DMS153 (cell line): ENCODE measurements at regions not wholly inside any gene's neighbourhood (a gene's known extent, or its start where the extent isn't known, plus 50 kb on each side); places are given as distances from the start of the nearest gene placed in this dataset.
"Not testable (repeated sequence)": the region's sequence is repeated elsewhere in the genome, so short reads cannot be mapped to it uniquely, and the experiment has no call there.

Experiments used
- DNase-seq: peaks from one replicate; lab custom pipeline; 2025; lab: John Stamatoyannopoulos, UW

DNA sequence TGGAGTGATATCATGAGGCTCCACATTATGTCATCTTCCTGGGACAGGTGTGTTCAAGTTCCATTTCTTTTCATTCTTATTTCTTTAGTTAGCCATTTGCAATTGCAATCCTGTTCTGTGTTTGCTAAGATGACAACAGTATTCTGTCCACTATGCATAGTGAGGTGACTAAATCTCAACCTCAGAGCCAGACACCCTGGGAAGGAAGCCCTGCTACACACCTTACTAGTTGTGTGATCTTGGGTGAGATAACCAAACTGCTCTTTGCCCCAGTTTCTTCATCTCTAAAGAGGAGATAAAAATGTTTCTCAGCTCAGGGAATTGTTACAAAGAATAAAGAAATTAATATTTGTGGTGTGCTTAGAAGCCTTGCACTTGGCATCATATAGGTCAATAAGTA is 215.1 kb upstream of the RPS23 start:
- no peak for DNase-seq

DNA sequence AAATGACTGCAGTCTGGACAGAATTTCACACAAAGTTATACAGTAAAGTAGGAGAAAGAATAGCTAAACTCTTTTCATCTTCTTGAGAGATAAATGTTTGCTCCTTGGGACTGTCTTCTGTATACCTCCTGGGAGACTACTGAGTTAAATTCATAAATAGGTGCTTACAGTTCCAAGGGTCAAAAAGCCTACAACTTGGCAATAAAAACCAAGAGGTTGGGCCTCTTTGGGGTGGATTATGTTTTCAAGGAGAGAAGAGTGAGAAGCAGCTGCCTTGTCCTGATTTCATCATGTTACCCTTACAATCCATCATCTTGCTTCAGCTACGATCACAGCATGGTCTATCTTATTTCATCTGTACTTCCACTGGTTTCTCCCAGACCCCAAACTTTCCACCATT is 213.2 kb upstream of the RPS23 start:
- DNase-seq = no peak

DNA sequence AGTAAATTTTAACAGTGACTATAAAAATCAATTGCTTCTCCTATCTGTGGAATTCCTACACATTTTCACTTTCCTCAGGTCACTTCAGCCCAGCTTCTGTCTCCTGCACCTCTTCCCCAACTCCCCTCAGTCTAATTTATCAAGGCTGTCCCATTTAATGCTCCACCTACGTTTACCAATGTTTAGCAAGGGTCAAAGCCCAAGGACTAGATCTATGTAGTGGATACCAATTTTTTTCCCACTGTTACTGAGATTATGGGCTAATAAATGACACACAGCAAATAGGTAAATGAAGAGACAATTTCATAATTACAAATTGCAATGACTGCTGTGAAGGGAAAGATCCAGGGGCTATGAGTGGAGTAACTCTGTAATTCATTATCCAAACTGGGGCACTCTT is 211.5 kb upstream of the RPS23 start:
- no peak for DNase-seq

DNA sequence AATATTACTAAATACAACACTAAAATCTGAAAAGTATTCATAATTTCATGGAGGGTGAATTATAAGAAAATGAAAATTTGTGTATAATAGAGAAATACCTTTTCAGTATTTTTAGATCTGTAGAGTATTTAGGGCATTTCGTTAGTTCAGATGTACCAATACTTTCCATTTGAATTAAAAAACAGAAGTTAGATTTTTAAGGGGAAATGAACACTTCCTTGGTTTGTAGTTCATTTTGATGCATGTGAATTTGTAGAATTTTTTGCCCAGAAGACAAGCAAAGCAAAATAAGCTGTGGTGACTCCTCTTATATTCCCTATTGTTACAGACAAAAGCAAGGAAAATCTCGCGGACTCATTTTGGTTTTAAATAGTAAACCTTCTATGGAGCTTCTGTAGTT is 209.0 kb upstream of the RPS23 start:
- DNase-seq = no peak

DNA sequence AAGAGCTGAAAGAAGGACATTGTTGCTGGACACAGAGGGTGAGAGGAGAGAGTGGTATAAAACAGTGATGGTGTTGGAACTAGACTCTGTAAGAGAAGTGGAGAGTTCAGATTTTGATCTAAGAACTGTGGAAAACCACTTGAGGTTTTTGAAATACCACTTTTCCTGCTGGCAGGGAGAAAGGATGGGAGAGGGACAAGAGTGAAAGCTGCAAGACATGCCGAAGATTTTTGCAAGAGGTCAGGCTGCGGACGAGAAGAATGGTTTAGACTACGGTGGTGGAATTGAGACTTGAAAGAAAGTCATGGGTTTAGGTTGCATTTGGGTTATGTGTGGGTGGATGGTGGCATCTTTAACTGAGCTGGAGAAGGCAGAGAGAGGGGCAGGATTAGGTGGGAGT is 202.2 kb upstream of the RPS23 start:
- no peak for DNase-seq

DNA sequence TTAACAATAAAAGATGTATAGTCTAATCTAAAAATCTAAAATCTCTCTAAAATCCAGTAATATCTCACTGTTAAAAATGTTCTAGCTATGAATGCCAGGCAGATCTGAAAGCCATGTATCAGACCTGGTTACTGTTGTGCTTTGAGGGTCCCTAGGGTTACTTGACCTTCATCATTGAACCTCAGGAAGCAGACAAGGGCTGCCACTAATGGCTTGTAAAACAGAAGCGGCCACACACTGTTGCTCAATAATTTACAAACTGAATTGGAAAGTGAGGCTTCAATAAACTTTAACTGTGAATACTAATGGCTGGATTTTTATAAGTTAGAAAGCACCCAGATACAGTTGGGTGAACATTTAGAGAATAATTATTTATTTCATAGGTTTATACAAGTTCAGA is 198.0 kb upstream of the RPS23 start:
- DNase-seq = no peak

DNA sequence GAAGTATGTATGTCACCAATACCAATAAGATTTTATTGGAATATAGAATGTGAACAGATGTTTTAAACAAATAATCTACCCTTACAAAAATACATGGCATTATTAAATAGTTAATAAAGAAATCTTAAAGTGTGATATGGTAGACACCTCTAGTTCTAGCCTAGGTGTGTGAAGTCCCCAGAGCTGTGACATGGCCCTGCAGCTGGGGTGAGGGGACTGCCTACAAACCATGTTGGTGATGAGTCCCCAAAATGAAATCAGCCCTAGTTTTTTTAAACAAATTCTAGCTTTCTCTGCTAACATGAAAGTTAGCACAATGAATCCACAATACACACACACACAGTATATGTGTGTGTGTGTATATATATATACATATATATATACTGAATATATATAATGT is 195.1 kb upstream of the RPS23 start:
- no peak for DNase-seq

DNA sequence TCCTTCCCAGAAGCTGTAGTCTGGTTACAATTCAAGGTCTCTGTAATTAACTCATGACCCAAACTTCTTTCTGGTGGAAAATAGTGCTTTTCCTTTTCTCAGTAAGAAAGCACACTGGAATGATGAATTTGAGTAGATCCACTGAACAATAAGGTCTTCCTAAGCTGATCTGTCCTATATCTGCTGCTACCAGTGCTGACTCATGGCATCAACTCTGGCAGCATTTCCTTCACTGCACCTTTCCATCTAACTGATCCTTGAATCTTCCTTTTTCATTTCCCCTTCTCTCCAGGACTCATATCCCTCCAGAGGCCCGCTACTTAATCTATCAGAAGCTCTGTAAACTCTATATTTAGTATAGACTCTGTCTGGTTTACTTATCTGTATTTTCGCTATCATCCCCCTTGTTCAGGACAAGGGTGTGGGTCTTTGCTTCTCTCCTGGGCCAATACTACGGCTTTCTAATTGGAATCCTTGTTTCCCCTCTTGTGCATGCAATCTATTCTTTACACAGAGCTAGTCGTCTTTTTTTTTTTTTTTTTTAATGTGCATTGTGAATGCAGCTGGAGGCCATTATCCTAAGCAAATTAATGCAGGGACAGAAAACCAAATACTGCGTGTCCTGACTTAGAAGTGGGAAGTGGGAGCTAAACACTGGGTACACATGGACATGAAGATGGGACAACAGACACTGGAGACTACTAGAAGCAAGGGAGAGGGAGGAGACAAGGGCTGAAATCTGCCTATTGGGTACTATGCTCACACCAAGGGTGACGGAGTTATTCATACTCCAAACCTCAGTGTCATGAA is 192.2 kb upstream of the RPS23 start:
- DNase-seq = peak; percentile 2

DNA sequence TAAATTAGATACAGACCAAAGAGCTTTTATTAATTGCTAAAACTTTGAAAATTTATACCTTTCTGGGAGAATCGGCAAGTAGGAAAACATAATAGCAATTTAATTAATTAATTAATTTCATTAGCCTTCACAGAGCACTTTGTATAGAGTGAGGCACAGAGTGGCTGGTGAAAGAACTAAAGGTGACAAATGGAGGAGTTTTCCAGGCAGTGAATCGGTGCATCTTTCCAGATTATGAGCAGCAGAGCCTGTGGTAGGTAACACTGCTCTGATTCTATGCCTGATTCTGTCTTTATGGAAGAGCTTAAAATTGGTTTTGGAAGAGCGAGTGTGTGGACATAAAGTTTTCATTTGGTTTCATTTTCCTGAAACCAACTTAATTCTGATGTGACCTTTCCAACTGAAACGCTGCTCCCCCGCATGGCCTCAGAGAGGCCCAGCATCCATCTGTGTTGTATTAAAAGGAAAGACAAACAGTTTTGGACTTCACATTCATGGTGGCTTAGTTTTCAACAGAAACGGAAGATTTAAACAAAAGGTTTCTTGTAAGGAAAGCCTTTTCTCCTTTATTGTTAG is 188.9 kb upstream of the RPS23 start:
- DNase-seq = no peak

DNA sequence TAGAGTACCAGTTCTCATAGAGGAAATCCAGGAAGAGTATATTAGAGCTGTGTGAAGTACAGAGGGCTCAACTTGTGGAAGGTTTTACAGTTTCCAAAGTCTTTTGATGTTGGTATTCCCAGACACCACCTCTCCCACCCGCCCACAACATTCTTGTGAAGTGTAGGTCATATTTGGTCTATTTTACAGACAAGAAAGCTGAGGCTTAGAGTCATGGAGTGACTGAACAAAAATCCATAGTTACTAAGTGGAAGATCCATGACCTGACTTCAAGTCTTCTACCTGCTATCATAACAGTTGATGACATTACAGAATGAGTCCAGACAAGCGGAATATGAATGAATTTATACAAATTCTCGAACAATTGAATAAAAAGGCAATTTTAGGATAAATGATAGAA is 187.1 kb upstream of the RPS23 start:
- no peak for DNase-seq

DNA sequence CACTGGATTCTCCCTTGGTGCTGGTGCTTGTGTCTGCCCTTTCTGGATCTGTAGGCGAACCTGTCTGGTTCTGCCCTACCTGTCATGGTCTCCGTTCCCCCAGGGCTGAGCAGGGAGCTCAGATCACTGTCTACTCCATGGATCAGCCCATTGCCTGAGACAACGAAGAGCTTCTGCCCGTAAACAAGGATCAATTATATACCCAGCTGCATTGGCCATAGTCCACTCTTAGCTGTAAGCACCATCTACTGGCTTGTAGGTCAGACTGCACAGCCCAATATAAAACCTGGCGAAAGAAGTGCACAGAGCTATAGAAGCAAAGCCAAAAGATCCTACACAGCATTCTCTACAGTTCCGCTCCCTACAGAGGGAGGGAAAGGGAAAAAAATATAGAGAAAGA is 181.5 kb upstream of the RPS23 start:
- DNase-seq = no peak

DNA sequence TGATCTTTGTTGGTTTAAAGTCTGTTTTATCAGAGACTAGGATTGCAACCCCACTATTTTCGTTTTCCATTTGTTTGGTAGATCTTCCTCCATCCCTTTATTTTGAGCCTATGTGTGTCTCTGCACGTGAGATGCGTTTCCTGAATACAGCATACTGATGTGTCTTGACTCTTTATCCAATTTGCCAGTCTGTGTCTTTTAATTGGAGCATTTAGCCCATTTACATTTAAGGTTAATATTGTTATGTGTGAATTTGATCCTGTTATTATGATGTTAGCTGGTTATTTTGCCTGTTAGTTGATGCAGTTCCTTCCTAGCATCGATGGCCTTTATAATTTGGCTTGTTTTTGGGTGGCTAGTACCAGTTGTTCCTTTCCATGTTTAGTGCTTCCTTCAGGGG is 177.2 kb upstream of the RPS23 start:
- not testable (repeated sequence) for DNase-seq

DNA sequence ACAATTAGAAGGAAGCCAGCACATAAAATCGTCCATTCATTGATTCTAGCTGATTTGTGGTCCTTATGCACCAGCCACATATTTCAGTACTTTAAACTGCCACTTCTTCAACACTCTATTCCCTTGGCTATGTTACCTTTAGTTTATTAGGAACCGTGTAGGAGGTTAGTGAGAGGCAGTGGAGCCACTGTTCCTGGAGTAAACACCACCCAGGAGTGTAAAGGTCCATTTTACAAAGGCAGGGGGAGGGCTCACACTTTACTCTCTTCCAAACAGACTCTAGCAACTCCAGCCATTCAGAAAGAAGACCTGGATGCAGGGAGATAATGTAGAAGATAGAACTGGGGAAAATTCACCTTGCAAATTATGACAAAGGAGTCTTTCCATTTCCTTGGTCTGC is 170.2 kb upstream of the RPS23 start:
- no peak for DNase-seq

DNA sequence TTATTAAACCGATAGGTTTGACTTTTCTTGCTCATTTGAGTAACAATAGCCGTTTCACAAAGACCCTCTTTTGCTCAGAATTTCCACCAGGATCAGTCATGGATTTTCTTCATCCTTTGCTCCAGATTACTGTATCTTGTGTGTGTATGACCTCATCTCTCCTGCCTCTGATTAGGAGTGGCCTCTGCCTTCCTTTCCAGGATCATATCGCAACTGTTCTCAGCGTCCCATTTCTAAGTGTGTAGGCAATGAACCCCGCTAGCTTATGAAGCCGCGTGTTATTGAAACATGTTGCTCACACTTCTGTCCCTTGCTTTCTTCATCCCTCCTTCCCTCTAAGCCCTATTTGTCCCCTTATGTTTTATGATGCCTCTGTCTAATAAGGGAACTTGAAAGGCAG is 169.8 kb upstream of the RPS23 start:
- no peak for DNase-seq

DNA sequence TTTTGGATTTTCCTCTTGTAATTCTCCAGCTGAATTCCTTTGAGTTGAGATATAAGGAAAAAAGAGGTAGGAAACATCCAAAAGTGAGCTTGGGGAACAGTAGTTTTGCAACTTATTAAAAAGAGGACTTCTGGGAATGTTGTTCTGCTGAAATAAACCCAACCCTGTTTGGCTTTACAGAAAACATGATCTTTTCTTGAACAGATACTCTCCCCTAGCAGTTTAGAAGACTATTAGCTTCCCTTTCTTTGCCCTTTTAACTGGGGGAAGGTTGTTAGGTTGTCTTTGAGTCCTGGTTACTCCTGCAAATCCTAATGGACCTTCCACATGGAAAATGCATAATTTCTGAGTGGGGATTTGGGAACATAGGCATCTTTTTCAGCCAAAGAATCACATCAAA is 168.7 kb upstream of the RPS23 start:
- DNase-seq = no peak

DNA sequence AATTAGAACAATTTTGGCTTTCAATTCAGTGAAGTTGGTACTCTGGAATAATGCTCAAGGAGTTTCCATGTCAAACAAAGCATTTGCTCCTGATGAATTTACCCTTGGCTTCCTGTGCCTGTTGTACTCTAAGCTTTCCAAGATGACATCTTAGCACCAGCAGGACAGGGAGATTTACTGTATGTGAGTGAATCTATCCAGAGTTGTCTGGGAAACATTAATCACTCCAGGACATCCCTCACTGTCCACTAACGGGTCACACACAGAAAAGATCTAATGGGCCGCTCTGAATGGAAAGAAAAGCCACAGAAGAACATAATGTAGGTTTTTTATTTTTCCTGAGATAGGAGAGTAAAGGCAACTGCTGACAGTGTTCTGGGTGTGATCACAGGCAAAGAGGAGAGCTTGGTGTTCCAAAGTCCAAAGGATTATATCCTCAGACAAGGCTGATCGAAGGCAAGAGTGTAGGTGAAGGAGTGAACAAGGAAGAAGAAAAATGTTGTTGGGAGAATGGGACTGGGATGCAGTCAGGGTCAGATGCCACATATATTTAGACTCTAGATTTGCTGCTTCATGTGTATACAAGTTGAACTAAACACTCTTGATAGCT is 167.7 kb upstream of the RPS23 start:
- DNase-seq = no peak

DNA sequence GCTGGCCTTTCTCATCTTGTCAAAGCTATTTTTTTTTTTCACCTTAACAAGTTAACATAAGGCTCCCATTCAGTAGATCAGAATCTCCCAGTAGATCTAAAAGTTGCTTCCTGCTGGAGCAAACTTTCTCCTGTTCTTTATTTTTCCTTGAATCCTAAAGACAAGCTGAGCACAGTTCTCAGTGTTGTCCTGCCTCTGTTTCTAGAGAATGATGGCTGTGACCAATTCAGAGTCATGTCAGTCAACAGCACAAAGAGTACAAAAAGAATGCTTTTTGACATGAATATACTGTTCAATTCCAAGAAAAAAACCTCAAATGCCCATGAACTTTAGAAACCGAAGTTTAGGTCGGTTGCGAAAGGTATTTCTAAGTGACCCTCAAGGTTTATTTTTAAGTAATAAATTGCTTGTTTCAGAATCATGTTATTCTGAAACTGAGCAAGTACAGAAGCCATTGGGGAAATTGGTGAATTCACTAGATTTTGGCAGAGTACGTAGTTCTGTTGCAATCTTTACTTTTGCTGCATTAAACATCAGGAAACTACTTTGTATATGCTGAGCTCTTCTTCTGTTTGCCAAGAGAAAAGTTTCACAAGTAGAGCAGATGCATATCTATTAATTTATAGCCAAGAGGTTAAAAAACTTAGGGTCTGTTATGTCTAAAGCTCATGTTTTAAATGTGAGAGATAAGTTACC is 161.7 kb upstream of the RPS23 start:
- DNase-seq = no peak

DNA sequence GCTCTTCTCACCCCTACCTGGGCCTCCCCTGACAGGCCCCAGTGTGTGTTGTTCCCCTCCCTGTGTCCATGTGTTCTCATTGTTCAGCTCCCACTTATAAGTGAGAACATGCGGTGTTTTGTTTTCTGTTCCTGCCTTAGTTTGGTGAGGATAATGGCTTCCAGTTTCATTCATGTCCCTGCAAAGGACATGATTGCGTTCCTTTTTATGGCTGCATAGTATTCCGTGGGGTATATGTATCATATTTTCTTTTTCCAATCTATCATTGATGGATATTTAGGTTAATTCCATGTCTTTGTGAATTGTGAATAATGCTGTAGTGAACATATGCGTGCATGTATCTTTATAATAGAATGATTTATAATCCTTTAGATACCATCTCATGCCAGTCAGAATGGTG is 159.4 kb upstream of the RPS23 start:
- not testable (repeated sequence) for DNase-seq

DNA sequence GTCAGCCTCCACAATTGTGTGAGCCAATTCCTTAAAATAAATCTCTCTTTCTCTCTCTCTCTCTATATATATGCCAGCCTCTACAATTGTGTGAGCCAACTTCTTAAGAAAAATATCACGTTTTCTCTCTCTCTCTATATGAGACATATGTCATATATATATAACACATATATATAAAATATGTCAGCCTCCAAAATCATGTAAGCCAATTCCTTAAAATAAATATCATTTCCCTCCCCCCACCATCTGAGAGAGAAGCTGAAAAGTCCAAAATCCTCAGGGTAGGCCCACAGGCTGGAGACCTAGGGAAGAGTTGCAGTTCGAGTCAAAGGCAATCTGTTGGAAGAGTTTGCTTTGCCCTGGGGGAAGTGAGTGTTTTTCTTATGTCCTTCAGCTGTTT is 158.1 kb upstream of the RPS23 start:
- DNase-seq = no peak

DNA sequence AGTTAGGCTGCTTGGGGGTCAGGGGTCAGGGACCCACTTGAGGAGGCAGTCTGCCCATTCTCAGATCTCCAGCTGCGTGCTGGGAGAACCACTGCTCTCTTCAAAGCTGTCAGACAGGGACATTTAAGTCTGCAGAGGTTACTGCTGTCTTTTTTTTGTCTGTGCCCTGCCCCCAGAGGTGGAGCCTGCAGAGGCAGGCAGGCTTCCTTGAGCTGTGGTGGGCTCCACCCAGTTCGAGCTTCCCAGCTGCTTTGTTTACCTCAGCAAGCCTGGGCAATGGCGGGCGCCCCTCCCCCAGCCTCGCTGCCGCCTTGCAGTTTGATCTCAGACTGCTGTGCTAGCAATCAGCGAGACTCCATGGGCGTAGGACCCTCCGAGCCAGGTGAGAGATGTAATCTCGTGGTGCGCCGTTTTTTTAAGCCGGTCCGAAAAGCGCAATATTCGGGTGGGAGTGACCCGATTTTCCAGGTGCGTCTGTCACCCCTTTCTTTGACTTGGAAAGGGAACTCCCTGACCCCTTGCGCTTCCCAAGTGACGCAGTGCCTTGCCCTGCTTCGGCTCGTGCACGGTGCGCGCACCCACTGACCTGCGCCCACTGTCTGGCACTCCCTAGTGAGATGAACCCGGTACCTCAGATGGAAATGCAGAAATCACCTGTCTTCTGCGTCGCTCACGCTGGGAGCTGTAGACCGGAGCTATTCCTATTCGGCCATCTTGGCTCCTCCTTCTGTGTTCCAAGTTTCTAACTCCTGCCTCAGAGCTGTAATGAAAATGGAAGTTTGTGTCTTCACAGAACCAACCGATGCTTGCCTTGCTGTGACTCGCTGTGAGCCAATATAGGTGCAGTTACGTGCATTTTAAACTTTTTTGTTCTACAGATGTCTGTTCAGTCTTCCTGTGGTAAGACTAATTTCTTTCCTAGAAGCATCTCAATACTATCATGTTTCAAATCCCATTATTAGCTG is 156.8 kb upstream of the RPS23 start:
- DNase-seq = not testable (repeated sequence)

DNA sequence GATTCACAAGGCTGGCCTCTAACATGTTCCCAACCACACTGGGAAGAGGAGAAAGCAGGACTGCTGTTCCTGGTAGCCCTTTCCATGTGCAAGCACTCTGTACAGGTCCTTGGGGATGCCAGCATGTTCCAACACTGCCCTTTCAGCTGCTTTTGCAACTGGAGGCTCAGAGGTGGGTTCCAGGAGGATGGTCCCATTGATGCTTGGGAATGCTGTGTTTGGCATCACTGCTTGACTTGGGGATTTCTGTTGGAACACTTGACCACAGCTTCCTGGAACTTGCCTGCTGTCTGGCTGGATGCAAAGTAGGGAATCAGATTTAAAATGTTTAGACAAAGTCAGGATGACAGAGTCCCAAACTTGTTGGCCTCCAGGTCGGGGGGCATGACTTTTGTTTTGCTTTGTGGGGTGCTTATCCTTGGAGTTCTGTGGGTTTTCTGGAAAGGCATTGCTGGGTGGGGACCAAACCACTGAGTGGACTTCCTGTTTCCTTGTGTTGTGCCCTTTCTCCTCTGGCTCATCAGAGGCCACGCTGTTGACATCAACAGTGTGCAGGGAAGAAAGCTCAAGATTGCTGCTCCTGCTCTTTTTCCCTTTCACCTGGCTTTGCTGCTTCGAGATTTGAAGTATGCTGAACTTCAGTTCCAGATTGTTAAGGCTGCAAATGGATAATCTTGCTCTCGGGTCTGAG is 148.5 kb upstream of the RPS23 start:
- DNase-seq = no peak
